HG02885 (cell line): ENCODE measurements at regions not wholly inside any gene's neighbourhood (a gene's known extent, or its start where the extent isn't known, plus 50 kb on each side); places are given as distances from the start of the nearest gene placed in this dataset.

Experiments
- ATAC-seq: cut with Tn5 transposase; IDR thresholded peaks from one replicate; pipeline ENCODE4 v1.9.1; 2021; ENCODE audit warnings: mild to moderate bottlenecking; ENCODE audit not compliant: unreplicated experiment, poor library complexity

GRCh38 chr5:162301356-162301755 is 233.8 kb downstream of the GABRG2 start:
- no peak for ATAC-seq

DNA sequence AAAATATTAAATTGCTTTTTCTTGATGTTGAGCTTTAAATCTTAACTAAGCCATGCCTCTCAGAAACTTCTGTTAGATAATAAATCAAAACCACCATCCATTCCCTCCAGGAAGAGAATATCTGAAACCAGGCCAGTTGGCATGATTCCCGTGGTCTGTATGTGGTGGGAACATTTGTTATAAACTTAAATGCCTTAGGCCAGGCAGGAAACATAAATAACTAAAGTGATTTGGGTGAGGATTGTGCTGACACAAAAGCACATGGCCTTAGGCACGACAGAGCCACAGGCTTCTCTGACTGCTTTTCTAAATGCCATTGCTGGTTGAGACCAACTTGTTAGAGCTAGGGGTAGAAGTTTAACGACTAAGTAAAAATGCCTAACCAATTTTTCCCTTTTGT is 255.9 kb downstream of the GABRG2 start:
- ATAC-seq: no peak

- no peak for ATAC-seq
Measured at GRCh38 chr5:162324328-162324727, 256.8 kb downstream of the GABRG2 start.

DNA sequence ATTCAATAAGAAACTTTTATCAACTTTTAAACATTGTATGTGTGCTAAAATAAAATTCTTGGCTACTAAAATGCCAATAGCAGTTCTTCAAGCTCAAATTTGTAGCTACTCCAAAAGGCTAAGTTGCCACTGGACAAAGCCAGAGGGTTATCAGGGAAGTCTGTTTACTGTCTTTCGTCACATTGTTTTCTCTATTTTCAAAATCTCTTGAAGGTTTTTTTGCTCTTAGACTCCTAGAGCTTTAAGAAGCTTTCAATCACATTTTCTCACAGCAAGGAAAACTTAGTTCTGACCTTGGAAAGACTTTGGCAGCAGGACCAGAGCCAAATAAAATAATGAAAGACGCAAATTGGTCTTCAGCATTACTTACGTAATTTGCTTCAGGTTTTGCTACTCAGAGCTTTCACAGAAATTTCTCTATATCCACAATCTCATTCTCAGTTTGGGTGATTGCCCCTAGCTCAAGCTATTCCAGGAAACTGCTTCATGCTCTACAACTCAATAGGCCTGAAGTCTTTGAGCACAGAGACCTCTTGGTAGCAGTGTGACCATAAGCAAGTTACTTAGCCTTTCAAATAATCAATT is 257.7 kb downstream of the GABRG2 start:
- ATAC-seq: no peak

- ATAC-seq: no peak
Measured at GRCh38 chr5:162334944-162335343, 267.4 kb downstream of the GABRG2 start.

- ATAC-seq: no peak
Measured at GRCh38 chr5:162360373-162360931, 292.9 kb downstream of the GABRG2 start.

DNA sequence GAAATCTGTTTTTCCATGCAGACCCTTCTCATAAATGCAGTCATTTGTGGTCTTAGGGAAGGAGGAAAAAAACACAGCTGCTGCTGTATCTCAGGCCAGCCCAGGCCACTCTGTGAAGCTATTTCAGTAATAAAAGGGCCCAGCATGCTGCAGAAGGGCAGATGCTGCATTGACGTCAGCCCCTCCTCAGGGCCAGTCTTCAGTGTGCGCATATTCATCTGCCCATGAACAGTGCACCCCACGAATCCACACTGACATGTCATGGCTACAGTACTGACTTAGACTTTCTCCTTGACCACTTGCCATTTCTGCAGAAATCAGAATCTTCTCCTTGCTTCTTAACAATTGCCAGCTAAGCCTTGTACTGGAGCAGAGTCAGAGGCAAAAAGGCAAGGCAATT is 304.7 kb downstream of the GABRG2 start:
- ATAC-seq: no peak

DNA sequence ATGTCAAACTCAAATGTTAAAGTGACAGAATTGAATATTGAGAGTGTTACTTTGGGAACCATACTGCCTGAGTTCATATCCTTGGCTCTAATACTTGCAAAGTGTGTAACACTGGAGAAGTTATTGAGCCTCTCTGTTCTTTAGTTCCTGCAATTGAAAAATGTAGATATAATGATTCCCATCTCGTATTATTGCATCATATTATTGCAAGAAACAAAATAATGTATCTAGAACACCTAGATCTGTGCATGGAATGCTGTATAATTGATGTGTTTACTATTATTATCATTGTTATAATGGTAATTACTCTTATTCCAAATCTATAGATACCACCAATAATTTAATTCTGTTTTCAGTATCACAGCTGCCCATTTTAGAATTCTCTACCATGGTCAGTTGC is 310.3 kb downstream of the GABRG2 start:
- ATAC-seq: no peak

- no peak for ATAC-seq
Measured at GRCh38 chr5:162382839-162383238, 315.3 kb downstream of the GABRG2 start.

DNA sequence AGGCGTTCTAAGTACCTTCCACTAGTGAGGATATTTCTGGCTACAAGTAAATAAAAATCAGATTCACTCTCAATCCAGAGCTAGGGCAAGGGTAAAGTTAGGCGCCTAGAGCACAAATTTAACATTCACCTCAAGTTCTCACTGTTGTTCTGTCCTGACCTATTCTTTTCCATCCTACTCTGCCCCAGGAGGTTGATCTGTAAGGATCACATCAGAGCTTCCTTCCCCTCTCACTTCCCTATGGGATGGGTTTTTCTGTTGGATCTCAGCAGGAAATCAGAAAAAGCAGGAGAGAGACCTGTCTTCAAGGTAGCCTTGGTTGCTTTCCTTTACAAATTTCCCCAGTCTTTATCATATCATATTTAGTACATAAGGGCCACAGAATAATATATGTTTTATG is 316.7 kb downstream of the GABRG2 start:
- no peak for ATAC-seq

DNA sequence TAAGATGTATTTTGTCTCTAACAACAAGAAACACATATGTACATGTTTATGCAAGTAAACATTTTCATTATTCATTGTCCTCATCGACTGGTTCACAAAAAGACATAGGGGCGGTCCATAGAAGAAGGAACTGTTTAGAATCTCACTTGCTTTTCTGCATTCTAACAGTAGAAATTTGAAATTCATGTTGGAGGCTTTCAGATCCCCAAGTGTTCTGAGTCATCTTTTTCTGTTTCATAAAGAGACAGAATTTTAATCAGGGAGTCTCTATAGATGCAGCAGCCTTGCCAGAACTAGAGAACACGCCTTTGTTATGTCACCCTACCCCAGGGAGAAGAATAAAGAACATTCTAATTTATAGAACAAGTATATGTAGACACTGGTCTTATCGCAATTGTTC is 324.3 kb downstream of the GABRG2 start:
- ATAC-seq: no peak

DNA sequence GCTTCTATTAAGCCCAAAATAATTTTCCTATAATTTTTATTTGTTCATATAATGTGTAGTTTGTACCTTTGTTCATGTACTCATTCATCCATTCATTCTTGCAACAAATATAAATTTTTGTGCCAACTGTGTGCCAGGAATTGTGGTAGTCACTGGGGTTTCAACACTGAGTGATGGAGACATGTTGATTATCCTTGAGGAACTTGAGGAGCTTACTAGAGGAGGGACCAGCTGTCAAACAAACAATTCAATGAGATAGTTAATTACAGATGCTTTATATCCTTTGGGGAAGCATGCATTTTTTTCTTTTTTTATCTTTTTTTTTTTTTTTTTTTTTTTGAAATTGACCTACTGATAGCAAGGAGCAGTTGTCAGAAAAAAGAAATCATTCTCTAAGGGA is 324.8 kb downstream of the GABRG2 start:
- ATAC-seq: no peak

DNA sequence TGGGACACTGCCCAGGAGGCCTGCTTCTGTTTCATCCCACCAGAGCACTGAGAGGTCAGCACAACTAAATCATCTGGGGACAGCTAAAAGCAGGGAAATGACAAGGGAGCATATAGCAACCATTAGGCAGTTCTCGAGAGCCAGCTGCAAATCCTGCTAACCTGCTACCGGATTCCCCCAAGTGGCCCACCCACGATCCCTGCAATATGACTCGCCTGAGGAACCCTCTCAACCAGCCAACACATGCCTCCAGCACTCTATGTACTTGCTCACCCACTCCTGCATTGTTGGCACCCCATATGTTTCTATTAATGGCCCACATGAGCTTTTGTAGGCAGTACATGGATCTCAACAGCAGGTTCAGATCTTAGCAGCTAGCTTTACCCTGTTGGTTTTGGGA is 326.0 kb downstream of the GABRG2 start:
- no peak for ATAC-seq

GRCh38 chr5:162407614-162408013 is 340.0 kb downstream of the GABRG2 start:
- ATAC-seq: no peak

DNA sequence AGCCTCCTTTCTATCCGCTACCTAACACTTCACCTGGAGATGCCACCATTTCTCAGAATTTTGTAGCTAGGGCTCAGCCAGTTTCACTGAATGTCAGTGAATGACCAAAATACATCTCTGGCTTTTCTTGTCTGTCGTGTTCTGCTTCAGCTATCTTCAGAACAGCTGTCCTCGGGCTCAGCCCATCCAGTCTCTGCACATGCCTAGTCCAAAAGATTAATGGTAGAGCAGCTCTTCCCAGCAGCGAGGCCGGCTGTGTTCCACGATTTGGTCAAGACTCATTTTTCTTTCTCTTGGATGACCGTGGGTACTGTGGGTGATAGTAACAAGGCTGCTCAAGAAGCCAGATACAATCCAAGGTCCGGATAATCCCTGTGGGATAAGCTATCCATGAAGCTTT is 342.8 kb downstream of the GABRG2 start:
- no peak for ATAC-seq

DNA sequence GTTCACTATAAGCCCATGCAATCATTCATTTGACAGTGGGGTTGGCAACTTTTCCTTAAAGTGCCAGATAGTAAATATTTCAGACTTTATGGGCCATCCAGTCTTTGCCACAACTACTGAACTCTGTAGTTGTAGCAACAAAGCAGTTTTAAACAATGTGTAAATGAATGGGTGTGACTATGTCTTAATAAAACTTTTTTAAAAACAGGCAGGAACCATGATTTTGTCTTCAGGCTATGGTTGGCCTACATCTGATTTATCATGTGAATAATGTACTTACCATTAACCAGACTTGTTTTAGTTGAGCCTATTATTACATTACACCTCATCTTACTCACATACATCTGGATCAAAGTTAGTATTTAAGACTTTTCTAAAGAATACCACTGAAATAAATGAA is 361.6 kb downstream of the GABRG2 start:
- no peak for ATAC-seq

- ATAC-seq: no peak
Measured at GRCh38 chr5:162434281-162434680, 366.7 kb downstream of the GABRG2 start.

- no peak for ATAC-seq
Measured at GRCh38 chr5:162436055-162436454, 368.5 kb downstream of the GABRG2 start.

- ATAC-seq: no peak
Measured at GRCh38 chr5:162444129-162444762, 376.7 kb downstream of the GABRG2 start.

DNA sequence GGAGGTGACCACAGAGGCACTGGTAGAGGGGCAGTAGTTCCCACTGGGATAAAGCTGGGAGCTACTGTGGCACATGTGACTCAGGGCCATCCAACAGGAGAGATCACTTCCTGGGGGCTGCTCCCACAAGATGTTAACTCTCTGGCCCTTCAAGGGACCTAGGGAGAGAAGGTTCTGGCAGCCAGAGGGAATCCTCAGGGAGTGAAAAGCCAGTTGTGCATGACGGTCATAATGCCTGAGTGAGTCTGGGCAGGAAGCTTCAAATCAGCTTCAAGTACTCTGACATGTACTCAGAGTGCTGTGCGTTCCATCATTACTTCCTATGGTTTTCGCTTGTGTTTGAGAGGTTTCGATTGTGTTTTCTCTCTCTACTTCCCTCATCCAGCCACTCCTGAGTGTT is 388.5 kb downstream of the GABRG2 start:
- ATAC-seq: no peak

GRCh38 chr5:162466011-162466410 is 398.4 kb downstream of the GABRG2 start:
- ATAC-seq: no peak

DNA sequence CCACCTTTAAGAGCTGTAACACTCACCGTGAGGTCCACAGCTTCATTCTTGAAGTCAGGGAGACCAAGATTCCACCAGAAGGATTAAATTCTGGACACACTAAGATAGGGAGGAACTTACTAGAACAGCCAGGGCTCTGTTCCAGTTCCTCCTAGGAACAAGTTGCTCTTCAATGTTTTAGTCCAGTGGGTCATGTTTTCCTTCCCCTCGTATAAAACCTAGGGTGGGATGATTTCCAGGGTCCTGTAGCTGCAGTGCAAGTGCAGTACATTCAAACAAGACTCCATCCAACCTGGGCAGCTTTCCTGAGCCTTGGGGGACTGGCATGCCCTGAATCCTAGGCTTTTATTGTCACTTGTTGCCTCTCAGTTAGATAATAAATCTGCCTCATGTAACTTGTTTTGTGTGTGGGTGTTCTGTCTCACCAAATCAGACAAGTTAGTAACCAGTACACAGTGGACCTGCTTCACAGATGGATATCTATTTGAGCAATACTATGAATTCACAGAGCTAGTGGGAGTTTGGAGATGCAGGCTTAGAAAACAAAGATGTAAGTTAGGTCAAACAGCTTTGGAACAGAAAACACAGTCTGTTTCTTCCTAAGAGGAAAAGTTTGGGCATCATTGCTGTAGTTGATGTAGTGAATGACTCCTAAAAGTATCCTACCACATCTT is 405.6 kb downstream of the GABRG2 start:
- ATAC-seq: no peak
